LHCN-M2 (cell line): ENCODE measurements at regions not wholly inside any gene's neighbourhood (a gene's known extent, or its start where the extent isn't known, plus 50 kb on each side); places are given as distances from the start of the nearest gene placed in this dataset.
A peak's percentile ranks its signal among the peaks of the same experiment; 100 is the strongest.
"Not testable (repeated sequence)": the region's sequence is repeated elsewhere in the genome, so short reads cannot be mapped to it uniquely, and the experiment has no call there.

Source experiments
- DNase-seq: peaks from one replicate; pipeline ENCODE4 v3.0.0-alpha.2; 2012; ENCODE audit warnings: low read depth

DNA sequence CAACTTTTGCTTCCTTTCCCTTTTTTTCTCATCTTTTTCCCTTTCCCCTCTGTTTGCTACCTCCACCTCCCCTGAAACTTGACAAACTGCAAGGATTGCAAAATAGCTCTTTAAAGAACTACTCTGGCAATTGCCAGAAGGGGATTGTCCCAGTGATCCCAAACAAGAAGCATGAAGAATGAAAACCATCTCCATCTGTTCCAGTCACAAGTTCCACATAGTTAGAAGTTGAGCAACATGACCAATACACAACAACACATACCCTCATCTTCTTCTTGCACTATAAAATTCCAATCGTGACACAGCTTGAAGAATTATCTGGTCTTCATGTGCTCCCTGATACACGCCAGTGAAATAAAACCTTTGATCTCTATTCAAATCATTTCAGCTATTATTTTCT is 93.7 kb upstream of the USP15 start:
- DNase-seq = no peak

DNA sequence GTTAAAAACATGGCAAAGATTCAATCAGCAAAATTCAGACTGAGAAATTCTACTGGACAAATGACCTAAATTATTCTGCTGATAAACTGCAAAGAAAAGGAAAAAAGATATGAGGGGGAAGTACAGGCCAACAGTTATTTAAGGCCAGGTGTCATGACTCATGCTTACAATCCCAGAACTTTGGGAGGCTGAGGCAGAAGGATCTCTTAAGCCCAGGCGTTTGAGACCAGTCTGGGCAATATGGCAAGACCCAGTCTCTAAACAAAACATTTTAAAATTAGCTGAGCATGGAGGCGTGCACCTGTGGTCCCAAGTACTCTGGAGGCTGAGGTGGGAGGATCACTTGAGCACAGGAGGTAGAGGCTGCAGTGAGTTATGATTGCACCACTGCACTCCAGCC is 91.8 kb upstream of the USP15 start:
- no peak for DNase-seq

DNA sequence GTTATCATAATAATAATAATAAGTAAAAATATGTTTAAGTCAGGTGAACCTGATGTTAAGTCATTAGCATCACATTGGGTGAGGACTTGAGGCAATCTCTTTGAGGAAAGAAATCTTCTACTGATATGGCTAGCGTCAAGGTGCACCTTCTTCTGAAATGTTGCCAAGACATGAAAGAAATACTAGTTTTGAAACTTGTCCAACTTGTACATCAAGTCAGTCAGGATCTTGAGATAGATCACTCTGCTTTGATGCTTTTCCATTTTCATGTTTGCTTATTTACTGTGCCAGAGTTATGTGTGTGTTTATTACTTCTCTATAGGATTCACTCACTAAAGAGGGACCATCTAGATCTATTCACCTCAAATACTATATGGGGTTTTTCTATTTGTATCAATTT is 90.0 kb upstream of the USP15 start:
- no peak for DNase-seq

- DNase-seq = no peak
These were observed 69.3 kb upstream of the USP15 start for GRCh38 chr12:62190689-62191490.

DNA sequence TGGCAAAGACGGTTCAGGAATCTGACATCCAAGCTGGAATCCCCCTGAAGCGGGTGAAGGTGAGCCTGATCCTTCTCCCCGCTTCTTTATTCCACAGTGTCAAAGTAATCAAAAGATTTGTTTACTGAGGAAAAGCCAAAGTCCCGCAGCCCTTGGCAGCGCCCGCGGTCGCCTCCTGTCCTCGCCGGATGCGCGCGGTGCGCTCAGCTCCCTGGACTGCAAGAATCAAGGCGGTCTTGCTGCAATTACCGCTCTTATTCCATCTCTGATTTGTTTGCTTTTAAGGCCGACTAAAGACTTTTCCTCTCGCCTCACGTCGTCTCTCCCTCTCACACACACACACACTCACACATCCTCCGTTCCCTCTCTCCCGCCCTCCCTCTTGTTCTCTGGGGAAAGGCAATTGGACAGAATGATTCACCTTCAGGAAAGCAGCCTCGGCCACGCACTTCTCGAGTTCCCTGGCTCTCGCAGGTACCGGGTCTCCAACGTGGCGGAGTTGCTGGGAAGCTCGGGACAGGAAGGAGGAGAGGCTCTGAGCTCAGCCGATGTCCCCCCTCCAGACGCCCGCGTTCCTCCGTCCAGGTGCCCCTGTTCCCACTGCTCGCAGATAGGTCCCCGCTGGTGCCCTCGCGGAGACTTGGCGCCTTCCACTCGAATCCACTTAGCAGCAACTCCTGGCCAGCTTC is 68.6 kb upstream of the USP15 start:
- DNase-seq = peak; percentile 17

DNA sequence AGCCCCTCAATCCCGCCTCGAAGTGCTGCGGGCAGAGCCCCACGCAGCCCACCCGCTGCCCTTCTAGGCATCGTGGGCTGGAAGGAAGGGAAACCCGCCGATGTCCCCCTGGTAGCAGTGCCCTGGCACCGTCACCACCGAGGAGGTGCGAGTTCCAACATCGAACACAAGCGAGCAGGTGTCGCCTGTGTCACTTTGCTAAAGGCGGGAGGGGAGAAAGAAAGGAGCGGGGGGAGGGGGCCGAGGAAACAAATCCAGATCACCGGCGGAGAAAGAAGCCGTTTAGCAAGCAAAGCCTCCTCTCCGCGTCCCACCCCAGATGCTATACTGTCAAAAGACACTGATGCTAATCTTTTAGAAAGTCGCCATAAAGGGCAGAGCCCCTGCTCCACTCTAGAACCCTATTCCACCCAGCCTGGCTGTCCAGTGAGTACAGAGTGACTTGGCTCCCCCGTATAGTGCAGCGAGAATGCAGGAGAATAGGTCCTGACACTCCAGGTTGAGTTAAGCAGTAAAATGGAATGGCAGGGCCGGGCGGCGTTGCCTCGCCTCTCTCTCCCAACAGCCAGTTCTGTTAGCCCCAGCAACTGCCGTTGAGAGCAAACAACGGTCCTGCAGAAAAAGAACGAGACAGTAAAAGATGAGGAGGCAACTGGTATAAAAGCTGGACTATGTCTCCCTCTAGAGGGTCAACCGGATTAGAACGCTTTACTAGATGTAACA is 67.9 kb upstream of the USP15 start:
- DNase-seq = peak; percentile 85

- no peak for DNase-seq
These were observed 67.3 kb upstream of the USP15 start for GRCh38 chr12:62192903-62193250.

GRCh38 chr12:62194031-62194430 is 66.2 kb upstream of the USP15 start:
- no peak for DNase-seq

DNA sequence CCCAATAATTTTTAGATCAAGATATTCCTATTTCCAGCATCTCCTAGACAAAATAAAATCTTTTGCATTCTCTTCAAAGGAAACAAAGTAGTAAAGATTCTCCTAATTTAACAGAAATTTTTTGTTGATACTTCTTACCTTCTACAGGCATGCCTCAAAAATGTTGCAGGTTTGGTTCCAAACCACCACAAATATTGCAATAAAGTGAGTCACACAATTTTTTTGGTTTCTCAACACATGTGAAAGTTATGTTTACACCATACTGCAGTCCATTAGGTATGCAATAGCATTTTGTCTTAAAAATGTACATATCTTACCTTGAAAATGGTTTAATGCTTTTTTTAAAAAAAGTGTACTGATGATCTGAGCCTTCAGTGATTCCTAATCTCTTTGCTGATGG is 65.6 kb upstream of the USP15 start:
- DNase-seq = peak; percentile 15

DNA sequence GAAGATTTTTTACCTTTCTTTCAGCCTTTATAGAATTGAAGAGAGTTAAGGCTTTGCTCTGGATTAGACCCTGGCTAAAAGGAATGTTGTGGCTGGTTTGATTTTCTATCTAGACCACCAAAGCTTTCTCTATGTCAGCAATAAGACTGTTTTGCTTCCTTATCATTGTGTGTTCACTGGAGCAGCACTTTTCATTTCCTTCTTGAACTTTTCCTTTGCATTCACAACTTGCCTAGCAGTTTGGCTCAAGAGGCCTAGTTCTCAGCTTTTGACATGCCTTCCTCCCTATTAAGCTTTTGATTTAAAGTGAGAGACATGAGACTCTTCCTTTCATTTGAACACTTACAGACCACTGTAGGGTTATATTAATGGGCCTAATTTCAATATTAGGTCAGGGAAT is 64.1 kb upstream of the USP15 start:
- no peak for DNase-seq

DNA sequence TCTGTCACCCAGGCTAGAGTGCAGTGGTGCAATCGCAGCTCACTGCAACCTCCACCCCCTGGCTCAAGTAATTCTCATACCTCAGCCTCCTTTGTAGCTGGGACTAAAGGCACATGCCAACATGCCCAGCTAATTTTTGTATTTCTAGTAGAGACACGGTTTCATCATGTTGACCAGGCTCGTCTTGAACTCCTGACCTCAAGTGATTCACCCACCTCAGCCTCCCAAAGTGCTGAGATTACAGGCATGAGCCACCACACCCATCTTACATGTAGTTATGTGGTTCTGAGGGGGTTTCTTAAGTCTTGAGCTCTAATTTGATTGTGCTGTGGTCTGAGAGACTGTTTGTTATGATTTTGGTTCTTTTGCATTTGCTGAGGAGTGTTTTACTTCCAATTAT is 57.3 kb upstream of the USP15 start:
- DNase-seq = not testable (repeated sequence)

DNA sequence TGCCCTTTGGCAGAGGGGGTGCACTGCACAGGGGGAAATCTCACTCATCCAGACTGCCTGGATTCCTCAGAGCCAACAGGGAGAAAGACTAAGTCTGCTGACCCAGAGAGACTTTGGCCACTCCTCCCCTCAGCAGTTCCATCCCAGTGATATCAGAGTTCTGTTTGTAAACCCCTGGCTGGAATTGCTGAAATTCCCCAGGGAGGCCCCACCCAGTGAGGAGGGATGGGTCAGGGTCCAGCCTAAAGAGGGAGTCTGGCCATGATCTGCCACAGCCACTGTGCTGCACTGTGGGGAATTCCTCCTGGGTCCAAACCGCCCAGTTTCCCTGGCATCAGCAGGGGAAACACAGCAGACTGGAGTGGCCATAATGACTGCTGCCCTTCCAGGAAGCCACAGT is 54.9 kb upstream of the USP15 start:
- DNase-seq = no peak

DNA sequence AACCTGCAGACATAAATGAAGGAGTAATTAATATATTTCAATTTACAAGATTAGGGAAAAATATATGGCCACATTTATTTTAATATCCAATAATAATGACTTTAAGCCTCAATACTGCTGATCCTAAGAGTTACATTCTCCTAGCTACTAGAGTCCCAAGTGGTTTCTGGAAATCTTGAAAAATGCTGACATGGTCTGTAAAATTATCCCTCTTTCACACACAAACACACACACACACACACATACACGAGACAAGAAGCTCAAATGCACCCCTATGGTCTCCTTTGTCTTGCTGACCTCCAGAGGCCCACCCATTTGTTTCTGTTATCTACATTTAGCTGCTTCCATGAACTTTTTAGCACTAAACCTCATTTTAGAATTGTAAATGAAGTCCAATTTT is 53.0 kb upstream of the USP15 start:
- no peak for DNase-seq
